Lower lobe of right lung (tissue), 2 donors: ENCODE measurements at regions not wholly inside any gene's neighbourhood (a gene's known extent, or its start where the extent isn't known, plus 50 kb on each side); places are given as distances from the start of the nearest gene placed in this dataset.

ENCODE experiments used
- ATAC-seq, 2 donors: fragments of 200-7000 bp; cut with Tn5 transposase; one replicate each; pipeline ENCODE4 v1.9.1; 2020 to 2022; ENCODE audit warnings: mild to moderate bottlenecking in 2 of 2, moderate library complexity in 2 of 2
- DNase-seq: peaks from one replicate; pipeline ENCODE4 v3.0.0-alpha.2; 2020
- H3K27ac ChIP-seq: fragments of 200-600 bp; one replicate; pipeline ENCODE4 v1.8.0; 2022
- H3K27me3 ChIP-seq: fragments of 200-600 bp; one replicate; pipeline ENCODE4 v1.8.0; 2022; ENCODE audit warnings: low read depth
- H3K36me3 ChIP-seq: fragments of 200-600 bp; one replicate; pipeline ENCODE4 v1.8.0; 2022; ENCODE audit warnings: mild to moderate bottlenecking
- H3K4me1 ChIP-seq: fragments of 200-600 bp; one replicate; pipeline ENCODE4 v1.8.0; 2022
- H3K4me3 ChIP-seq: fragments of 200-600 bp; one replicate; pipeline ENCODE4 v1.8.0; 2022; ENCODE audit warnings: mild to moderate bottlenecking
- H3K9me3 ChIP-seq: fragments of 200-600 bp; one replicate; pipeline ENCODE4 v1.8.0; 2022
- intact Hi-C: fragments of 100-400 bp; cut with DNase I; formaldehyde crosslinking; loops from one replicate; pipeline ENCODE4 v1.11.0; 2022
- TF ChIP-seq, protein P1 (sequence below): fragments of 200-600 bp; IDR thresholded peaks from one replicate; pipeline ENCODE4 v1.8.0; 2022; ENCODE audit warnings: antibody characterized with exemption, mild to moderate bottlenecking
- donor health status: DM: no; HTN: yes; CAD: no; lungs with severe emphysema.

DNA sequence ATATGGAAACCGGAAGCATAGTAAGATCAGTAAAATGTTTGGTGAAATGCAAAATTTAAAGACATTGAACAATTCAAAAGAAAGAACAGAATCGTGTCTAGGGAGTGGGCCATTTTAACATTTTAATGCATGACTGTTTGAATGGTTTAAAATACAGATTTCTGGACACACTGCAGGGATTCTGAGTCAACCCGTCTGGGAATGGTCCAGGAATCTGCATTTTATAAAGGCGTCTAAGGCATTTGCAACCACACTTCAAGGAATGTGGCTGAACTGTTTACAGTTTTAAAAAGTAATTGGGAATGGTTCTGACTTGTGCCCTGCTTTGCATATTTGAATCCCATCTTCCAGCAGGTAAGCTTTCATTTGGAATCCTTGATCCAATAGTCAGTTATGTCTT is 811.7 kb upstream of the WWC1 start:
- TF ChIP-seq, protein P1, sequence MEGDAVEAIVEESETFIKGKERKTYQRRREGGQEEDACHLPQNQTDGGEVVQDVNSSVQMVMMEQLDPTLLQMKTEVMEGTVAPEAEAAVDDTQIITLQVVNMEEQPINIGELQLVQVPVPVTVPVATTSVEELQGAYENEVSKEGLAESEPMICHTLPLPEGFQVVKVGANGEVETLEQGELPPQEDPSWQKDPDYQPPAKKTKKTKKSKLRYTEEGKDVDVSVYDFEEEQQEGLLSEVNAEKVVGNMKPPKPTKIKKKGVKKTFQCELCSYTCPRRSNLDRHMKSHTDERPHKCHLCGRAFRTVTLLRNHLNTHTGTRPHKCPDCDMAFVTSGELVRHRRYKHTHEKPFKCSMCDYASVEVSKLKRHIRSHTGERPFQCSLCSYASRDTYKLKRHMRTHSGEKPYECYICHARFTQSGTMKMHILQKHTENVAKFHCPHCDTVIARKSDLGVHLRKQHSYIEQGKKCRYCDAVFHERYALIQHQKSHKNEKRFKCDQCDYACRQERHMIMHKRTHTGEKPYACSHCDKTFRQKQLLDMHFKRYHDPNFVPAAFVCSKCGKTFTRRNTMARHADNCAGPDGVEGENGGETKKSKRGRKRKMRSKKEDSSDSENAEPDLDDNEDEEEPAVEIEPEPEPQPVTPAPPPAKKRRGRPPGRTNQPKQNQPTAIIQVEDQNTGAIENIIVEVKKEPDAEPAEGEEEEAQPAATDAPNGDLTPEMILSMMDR, result no peak
- no peak overlapping the region for H3K4me3 ChIP-seq
- H3K9me3 ChIP-seq, result no peaks in the 10 kb centered on the region
- no peaks in the 10 kb centered on the region for H3K4me1 ChIP-seq
- intact Hi-C loops, result no loop called here
- no peak overlapping the region for H3K27ac ChIP-seq
- ATAC-seq (no peak), DNase-seq (no peak)
- H3K27me3 ChIP-seq, result no peaks in the 10 kb centered on the region
- no peaks in the 10 kb centered on the region for H3K36me3 ChIP-seq

DNA sequence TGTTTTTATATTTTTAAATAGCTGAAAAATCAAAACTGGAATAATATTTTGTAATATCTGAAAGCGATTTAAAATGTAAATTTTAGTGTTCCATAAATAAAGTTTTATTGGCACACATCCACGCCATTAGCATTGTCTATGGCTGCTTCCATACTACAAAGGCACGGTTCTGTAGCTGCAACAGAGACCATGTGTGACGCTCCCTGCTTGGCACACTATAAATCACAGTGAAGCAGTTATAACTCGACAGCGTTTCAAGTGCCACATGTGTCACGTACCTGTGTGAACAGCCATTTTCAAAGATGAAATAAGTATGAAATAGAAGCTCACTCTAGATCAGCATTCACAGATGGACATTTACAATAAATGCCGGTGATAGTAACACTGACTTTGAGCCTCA is 810.1 kb upstream of the WWC1 start:
- Histone ChIP-seq H3K27ac (no peak overlapping the region), H3K4me3 (no peak overlapping the region), H3K9me3 (no peaks in the 10 kb centered on the region), H3K27me3 (no peaks in the 10 kb centered on the region), H3K4me1 (no peaks in the 10 kb centered on the region), H3K36me3 (no peaks in the 10 kb centered on the region)
- DNase-seq (no peak), ATAC-seq (no peak)
- TF ChIP-seq, protein P1, result no peak
- intact Hi-C loops, result no loop called here

DNA sequence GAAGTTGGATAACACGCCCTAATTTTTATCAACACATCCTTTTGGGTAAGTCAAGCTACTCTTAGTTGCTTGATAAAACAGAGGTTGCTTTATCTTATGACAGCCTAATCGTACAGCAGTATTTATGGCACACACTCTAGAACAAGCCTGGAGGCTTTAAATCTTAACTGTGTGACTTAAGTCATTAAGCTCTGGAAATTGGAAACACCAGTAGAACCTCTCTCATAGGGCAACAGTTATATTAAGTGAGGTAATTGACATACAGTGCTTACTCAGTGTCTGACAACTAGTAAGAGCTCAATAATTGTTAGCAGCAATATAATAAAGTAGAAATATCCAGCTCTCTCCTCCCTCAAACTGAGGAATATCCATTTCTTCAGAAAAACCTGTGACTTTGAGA is 808.9 kb upstream of the WWC1 start:
- H3K36me3 ChIP-seq, result no peaks in the 10 kb centered on the region
- no peak overlapping the region for H3K4me3 ChIP-seq
- H3K4me1 ChIP-seq, result no peaks in the 10 kb centered on the region
- ATAC-seq (no peak), DNase-seq (no peak)
- no peaks in the 10 kb centered on the region for H3K9me3 ChIP-seq
- no peaks in the 10 kb centered on the region for H3K27me3 ChIP-seq
- TF ChIP-seq, protein P1, result no peak
- intact Hi-C loops, result no loop called here
- H3K27ac ChIP-seq, result no peak overlapping the region

DNA sequence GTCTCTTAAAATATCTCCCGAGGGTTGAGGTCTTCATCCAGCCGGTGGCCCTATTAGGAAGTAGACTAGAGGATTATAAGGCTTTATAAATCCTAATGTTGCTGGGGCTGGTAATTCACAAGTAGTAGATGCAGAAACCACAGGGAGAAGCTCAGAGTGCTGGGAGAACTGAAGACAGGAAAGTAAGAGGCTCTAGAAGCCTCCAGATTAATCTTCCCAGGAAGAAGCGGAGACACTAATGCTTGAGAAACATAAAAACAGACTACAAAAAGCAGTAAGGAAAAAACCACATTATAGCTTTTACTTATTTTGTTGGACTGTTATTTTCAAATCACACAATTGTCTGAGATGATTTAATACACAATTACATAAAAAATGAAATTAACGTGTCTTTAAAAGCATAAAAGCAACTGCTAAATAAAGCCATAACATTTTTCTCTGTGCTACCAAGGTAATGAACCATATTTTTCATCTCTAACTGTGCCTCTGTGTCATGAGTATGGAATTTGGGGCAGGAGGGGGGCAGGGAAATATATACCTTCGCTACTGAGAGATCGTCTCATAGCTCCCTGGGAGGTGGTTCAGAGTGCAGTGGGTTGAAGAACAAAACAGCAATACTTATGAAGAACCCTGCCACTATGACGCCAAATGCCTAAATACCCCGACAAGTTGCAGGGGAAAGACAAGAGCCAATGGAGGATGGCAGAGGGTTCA is 806.2 kb upstream of the WWC1 start:
- Histone ChIP-seq H3K4me1 (no peaks in the 10 kb centered on the region), H3K4me3 (no peak overlapping the region), H3K9me3 (no peaks in the 10 kb centered on the region), H3K27ac (no peak overlapping the region), H3K27me3 (no peaks in the 10 kb centered on the region), H3K36me3 (no peaks in the 10 kb centered on the region)
- DNase-seq (no peak), ATAC-seq (no peak)
- intact Hi-C loops, result no loop called here
- TF ChIP-seq, protein P1, result no peak

DNA sequence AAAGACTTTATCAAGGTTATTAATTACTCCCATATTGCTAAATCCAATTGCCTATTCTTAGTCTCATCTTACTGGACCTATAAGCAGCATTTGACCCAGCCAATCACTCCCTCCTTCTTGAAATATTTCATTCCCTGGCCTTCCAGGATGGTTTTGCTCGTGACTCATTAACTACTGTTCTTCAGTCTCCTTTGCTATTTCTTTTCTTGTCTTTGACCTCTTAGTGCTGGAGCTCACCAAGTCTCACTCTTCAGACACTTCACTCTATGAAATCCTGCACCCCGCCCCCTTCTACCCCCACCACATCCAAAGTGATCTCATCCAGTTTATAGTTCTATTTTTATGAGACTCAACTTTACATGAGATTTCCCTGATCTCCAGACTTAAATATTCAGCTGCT is 803.1 kb upstream of the WWC1 start:
- Histone ChIP-seq H3K27ac (no peak overlapping the region), H3K27me3 (no peaks in the 10 kb centered on the region), H3K4me1 (no peaks in the 10 kb centered on the region), H3K4me3 (no peak overlapping the region), H3K9me3 (no peaks in the 10 kb centered on the region), H3K36me3 (no peaks in the 10 kb centered on the region)
- intact Hi-C loops, result no loop called here
- TF ChIP-seq, protein P1, result no peak
- no peak for ATAC-seq
- DNase-seq, result no peak
